ENCODE measurements at regions not wholly inside any gene's neighbourhood (a gene's known extent, or its start where the extent isn't known, plus 50 kb on each side); places are given as distances from the start of the nearest gene placed in this dataset.

- intact Hi-C loops (cut with DNase I): no loop called here
- DNase-seq: peak in 1 of 4 donors; percentile 26
- no peak for TF ChIP-seq CTCF (IDR thresholded peaks at IDR 0.05)
- Histone ChIP-seq H3K27me3 (no peaks in the 10 kb centered on the region), H3K9me3 (peaks cover 0 to 8% of the 10 kb centered on the region in 2 donors), H3K27ac (no peak overlapping the region), H3K36me3 (no peaks in the 10 kb centered on the region), H3K4me3 (no peak overlapping the region), H3K4me1 (no peaks in the 10 kb centered on the region)
- no peak for ATAC-seq
Measured at GRCh38 chr3:21259896-21260295, 491.1 kb downstream of the ZNF385D start.

GRCh38 chr3:21256932-21257331, 494.1 kb downstream of the ZNF385D start:
- TF ChIP-seq CTCF (IDR thresholded peaks at IDR 0.05): no peak
- Histone ChIP-seq H3K27ac (no peak overlapping the region), H3K9me3 (peaks cover 0 to 8% of the 10 kb centered on the region in 2 donors), H3K27me3 (no peaks in the 10 kb centered on the region), H3K36me3 (no peaks in the 10 kb centered on the region), H3K4me1 (no peaks in the 10 kb centered on the region), H3K4me3 (no peak overlapping the region)
- ATAC-seq (no peak), DNase-seq (no peak)
- intact Hi-C loops (cut with DNase I): no loop called here

GRCh38 chr3:21238661-21239060, 512.3 kb downstream of the ZNF385D start:
- Histone ChIP-seq H3K36me3 (no peaks in the 10 kb centered on the region), H3K4me3 (no peak overlapping the region), H3K27ac (no peak overlapping the region), H3K4me1 (no peaks in the 10 kb centered on the region), H3K27me3 (no peaks in the 10 kb centered on the region), H3K9me3 (no peaks in the 10 kb centered on the region)
- no peak for ATAC-seq
- no peak for TF ChIP-seq CTCF (IDR thresholded peaks at IDR 0.05)
- intact Hi-C loops (cut with DNase I): no loop called here
- no peak for DNase-seq

DNA sequence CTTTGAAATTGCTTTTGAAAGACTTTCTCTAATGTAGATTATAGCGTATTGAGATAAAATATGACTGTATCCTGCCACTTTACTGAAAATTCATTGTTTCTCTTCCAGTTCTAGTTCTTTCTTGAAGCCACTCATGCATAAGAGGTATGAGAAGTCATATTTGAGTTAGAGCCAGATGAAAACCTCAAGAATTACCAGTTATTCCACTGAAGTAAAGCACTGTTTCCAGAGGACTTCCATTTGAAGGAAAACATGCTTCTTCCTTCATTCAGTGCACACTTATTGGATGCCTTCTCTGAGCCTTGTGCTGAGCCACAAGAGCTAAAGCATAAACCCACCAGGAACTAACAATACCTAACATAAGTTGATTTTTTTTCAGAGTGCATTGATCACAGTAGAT, 513.4 kb downstream of the ZNF385D start:
- Histone ChIP-seq H3K27ac (no peak overlapping the region), H3K27me3 (no peaks in the 10 kb centered on the region), H3K4me3 (no peak overlapping the region), H3K36me3 (no peaks in the 10 kb centered on the region), H3K9me3 (no peaks in the 10 kb centered on the region), H3K4me1 (no peaks in the 10 kb centered on the region)
- DNase-seq: no peak
- no peak for TF ChIP-seq CTCF (IDR thresholded peaks at IDR 0.05)
- intact Hi-C loops (cut with DNase I): no loop called here
- ATAC-seq: peak; percentile 58

DNA sequence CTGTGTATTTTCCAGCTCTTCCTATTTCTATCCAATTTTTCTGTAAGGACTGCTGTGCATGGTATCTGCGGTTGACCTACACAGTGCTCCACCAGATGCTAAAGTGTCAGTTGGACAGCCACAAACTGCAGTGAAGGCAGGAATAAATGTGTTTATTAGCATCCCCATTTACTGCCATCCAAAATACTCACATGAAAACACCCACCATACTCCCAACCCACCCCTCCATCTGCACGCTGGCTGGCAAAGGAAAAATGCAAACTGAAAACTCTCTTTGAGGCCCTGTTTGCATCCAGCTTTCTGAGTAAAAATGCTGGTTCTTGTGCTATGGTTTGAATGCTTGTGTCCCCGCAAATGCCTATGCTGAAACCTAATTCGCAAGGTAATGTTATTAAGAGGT, 515.5 kb downstream of the ZNF385D start:
- Histone ChIP-seq H3K4me3 (no peak overlapping the region), H3K36me3 (no peaks in the 10 kb centered on the region), H3K27me3 (no peaks in the 10 kb centered on the region), H3K4me1 (no peaks in the 10 kb centered on the region), H3K27ac (no peak overlapping the region), H3K9me3 (no peaks in the 10 kb centered on the region)
- DNase-seq (no peak), ATAC-seq (no peak)
- intact Hi-C loops (cut with DNase I): no loop called here
- TF ChIP-seq CTCF (IDR thresholded peaks at IDR 0.05): no peak

Measured in left lung (tissue), 4 donors.